VCaP (cell line): ENCODE measurements at regions not wholly inside any gene's neighbourhood (a gene's known extent, or its start where the extent isn't known, plus 50 kb on each side); places are given as distances from the start of the nearest gene placed in this dataset.

ENCODE experiments used
- H3K27ac ChIP-seq: fragments of 450-650 bp; 2 replicates; pipeline ENCODE4 v1.5.1; 2017
- TF ChIP-seq, protein P1 (sequence below): fragments of 450-650 bp; conservative IDR thresholded peaks from 2 replicates; pipeline ENCODE4 v1.5.1; 2017; ENCODE audit warnings: mild to moderate bottlenecking, moderate library complexity

- TF ChIP-seq, protein P1, sequence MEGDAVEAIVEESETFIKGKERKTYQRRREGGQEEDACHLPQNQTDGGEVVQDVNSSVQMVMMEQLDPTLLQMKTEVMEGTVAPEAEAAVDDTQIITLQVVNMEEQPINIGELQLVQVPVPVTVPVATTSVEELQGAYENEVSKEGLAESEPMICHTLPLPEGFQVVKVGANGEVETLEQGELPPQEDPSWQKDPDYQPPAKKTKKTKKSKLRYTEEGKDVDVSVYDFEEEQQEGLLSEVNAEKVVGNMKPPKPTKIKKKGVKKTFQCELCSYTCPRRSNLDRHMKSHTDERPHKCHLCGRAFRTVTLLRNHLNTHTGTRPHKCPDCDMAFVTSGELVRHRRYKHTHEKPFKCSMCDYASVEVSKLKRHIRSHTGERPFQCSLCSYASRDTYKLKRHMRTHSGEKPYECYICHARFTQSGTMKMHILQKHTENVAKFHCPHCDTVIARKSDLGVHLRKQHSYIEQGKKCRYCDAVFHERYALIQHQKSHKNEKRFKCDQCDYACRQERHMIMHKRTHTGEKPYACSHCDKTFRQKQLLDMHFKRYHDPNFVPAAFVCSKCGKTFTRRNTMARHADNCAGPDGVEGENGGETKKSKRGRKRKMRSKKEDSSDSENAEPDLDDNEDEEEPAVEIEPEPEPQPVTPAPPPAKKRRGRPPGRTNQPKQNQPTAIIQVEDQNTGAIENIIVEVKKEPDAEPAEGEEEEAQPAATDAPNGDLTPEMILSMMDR, result no peak
- H3K27ac ChIP-seq, result no peak overlapping the region
Observed at GRCh38 chr4:12053556-12053955, 624.9 kb upstream of the HS3ST1 start.

DNA sequence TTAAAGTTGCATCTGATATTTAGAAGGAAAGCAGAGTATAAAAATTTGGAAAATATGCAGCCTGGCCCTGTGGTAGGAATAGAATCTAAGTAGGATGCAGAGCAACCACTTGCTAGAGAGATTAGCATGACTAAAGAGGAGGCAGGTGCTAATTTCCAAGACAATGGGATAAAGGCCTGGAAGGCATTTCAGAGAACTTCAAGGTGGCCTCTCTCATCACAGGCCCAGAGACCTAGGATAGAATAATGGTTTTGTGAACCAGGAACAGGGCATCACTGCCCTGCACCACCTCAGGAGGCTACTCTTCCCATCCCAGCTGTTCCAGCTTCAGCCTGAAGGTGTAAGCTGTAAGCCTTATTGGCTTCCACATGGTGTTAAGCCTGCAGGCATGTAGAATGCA lies 621.7 kb upstream of the HS3ST1 start:
- H3K27ac ChIP-seq, result no peak overlapping the region
- TF ChIP-seq, protein P1, result no peak

DNA sequence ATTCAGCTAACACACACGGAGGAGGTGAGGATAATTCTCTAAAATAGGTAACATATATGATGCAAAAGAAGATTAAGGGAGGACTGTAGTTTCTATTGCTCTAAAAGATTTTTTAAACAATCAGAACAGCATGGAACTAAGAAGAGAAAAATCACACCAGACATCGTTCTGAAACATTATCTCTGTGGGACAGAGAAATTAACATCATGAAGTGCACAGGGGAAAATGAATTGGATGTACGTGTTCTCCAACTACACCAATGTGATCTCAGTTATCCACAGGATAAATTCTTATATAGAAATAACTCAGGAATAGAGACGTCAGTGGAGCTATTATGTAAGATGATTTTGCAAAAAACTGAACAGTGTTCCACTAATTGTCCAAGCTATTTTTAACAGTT lies 614.1 kb upstream of the HS3ST1 start:
- TF ChIP-seq, protein P1, result no peak
- H3K27ac ChIP-seq, result no peak overlapping the region

DNA sequence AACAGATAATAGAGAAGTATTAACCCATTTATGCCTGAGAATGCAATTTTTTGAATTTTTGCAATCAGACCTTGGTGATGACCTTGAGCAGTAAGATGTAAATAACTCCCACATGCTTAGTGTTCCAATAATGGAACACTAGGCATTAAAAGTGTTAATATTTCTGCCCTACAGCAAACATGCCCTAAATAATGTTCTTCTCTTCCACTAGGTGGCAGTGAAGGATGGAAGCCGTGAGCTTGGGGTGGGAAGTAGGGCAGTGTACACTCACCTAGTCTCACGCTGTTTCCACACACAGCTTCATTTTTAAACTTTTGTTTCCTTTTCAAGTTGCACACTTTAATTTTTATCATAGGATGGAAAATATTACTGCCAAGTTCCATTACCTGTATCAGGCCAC lies 613.1 kb upstream of the HS3ST1 start:
- no peak overlapping the region for H3K27ac ChIP-seq
- TF ChIP-seq, protein P1, result peak; percentile 56

DNA sequence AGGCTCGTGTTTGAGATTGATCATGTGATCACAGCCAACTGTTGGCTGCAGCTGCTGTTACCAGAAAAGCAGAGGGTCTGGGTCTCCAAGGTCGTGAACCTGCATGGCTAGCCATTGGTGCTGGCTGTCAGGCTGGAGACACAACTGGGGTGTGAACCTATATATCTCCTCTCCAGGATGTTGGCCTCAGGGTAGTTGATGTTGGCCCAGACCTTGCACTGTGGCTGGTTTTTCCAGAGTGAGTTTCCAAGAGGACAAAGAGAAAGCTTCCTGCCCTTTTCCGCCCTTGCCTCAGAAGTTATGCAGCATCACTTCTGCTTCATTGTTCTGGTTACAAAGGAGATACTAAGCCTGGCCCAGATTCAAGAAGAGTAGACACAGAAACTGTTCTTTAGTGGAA lies 607.8 kb upstream of the HS3ST1 start:
- no peak overlapping the region for H3K27ac ChIP-seq
- TF ChIP-seq, protein P1, result no peak

GRCh38 chr4:12028258-12028657 lies 599.6 kb upstream of the HS3ST1 start:
- H3K27ac ChIP-seq, result no peak overlapping the region
- TF ChIP-seq, protein P1, result no peak

DNA sequence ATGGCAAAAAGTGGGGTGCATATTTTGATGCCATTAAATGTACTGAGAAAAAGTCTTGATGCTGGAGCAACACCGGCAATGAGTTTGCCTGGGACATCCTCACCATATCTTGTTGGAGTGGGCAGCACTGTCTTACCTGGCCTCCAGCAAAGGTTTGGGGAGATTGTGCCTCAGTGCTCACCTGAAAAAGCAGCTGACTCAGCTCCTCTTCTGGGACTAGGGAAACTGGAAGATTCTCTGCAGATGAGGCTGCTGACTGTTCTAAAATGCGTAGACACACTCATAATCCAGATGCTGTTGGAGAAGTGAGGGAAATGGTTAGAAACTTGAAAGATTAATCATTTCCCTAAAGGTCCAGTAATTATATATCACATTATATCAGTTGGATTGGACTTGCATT lies 593.7 kb upstream of the HS3ST1 start:
- TF ChIP-seq, protein P1, result no peak
- no peak overlapping the region for H3K27ac ChIP-seq

- H3K27ac ChIP-seq, result no peak overlapping the region
- TF ChIP-seq, protein P1, result no peak
Observed at GRCh38 chr4:12016729-12017128, 588.0 kb upstream of the HS3ST1 start.
